Stimulated activated CD4-positive, alpha-beta T cell treated with anti-CD3 and anti-CD28 coated beads, Interleukin-1b, Interleukin-23, amount 100 ng/mL, for 48 hours (primary cell): ENCODE measurements at regions not wholly inside any gene's neighbourhood (a gene's known extent, or its start where the extent isn't known, plus 50 kb on each side); places are given as distances from the start of the nearest gene placed in this dataset.

Source experiments
- DNase-seq: peaks from one replicate; pipeline ENCODE4 v3.0.0-alpha.2; 2020

DNA sequence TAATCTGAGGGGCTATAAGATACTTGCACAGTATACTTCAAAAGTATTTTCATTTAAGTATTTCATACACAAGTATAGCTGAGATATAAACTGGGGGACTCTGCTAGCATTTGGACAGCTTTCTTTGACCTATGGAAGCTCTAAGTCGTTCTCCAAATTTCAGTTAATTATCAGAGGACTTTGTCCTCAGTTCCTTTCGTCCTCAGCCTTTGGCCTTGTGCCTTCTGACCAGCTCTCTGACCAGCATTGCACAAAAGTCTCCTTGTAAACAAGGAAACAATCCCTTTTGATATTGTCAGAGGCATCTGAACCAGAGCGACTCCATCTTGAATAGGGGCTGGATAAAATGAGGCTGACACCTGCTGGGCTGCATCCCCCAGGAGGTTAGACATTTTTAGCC, 464.0 kb upstream of the FAM241A start:
- DNase-seq, result no peak

DNA sequence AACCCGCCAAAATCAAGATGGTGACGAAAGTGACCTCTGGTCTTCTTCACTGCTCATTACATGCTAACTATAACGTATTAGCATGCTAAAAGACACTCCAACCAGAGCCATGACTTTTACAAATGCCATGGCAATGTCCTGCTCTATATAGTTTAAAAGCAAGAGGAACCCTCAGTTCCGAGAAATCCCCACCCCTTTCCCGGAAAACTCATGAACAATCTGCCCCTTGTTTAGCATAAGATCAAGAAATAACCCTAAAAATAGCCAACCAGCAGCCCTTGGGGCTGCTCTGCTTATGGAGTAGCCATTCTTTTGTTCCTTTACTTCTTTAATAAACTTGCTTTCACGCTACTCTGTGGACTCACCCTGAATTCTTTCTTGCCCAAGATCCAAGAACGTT, 463.5 kb upstream of the FAM241A start:
- DNase-seq, result no peak

DNA sequence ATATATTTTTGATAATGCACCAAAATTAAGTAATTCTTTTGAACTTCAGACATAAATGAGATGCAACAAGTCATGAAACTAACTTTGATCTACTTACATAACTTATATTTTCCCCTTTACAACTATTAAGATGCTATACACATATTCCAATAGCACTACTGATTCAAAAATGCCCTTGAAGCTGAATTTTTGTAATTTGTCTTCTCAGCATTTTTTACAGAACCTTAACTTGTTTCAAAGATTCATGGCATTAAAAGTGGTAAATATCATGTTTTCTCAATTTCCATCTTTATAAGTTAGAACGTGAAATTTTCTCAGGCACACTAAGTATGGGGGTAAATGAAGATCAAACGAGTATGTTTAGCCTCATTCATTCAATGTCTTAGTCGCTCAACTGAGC, 460.0 kb upstream of the FAM241A start:
- DNase-seq, result no peak

DNA sequence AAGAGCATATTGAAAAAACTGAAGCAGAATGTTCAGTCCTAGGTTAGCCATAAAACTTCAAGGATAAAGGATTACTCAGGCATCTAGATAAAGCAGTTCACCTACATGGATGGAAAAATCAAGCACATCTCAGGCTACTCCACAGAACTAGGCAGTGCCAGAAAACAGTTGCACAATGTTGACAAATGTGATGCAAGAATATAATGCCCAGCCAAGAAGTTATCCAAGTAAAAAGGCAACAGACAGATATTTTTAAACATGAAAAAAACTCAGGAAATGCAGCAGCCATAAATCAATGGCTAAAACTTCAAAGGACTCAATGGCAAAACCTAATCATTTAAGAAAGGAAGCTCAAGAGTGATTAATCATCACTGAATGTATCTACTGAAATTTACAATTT, 456.0 kb upstream of the FAM241A start:
- DNase-seq, result no peak

- no peak for DNase-seq
These were observed 455.5 kb upstream of the FAM241A start for GRCh38 chr4:111689731-111690130.

DNA sequence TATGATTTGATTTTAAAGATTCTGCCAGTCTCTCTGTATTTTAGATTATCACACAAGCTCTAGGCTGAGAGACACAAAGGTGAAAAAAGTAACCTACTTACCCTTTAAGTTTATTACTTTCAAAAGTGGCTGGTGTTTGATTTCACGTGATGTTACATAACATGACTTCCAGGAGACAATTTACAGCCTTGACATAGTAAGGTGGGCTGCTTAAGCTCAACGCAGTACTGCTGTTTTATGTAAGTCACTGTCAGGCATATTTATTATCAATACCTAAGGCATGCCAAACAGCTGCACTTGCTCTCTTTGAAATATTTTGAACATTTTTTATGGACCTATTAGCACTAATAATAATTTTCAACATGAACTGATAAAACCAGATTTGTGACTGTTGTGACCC, 451.5 kb upstream of the FAM241A start:
- no peak for DNase-seq

GRCh38 chr4:111695677-111696076, 449.6 kb upstream of the FAM241A start:
- DNase-seq, result no peak

DNA sequence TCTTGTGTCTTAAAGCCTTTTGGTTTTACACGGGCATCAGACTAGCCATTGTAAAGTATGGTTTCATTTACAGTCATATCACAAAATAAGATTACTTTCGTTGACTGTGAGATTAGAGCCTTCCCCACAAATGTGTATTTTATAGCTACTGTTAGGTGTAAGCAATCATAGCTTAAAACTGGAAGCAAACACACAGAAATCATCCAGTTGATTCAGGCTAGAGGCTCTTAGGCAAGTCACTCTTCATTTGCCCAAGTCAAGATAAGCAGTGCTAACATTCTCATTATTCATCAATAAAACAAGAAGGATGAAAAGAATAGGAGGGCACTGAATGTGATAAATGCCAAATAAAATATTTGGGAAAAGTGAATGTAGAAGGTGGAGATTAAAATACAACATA, 448.7 kb upstream of the FAM241A start:
- DNase-seq, result no peak

DNA sequence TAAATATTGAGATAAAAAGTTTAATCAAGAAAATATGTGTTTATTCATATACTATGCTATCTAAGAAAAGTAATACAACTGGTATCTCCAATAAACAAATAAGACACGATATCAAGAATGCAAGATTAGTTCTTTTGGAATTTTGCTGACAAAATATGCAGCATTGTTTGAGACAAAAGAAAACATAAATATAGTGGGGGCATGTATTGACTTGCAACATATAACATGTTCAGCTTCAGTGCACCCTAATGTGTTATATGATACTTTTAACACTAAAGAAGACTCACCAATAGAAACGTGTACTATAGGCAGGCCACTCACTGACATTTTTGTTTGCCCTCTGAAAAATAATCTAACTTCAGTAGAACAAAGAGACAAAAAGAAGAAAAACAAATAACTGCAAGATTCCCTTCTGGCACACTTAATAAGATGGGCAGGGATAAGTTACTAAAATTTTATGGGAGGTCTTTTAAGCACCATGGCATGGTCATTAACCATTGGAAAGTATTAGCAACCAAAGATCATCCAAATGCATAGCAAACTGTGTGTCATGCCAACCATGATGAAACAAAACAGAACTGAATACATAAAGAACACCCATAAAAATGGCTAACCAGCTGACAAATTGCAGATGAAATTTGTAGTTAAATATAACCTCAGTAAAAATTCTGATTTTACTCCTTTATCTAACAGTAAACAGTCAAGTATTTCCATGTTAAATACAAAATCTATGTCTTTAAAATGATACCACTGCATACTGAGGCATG, 447.9 kb upstream of the FAM241A start:
- no peak for DNase-seq

DNA sequence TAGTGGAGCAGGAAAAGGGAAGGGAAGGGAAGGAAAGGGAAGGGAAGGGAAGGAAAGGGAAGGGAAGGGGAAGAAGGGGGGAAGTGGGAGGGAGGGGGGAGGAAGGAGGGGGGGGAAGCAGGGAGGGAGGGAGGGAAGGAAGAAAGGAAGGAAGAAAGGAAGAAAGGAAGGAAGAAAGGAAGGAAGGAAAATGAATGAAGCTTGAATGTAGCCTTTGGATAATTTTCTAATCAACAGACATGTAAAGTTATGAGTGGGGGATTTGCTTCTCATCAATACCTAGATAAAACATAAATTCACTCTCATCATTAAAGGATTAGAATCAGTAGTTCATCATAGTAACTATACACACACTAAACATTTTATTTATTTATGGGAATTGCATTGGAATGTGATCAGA, 446.9 kb upstream of the FAM241A start:
- no peak for DNase-seq

- no peak for DNase-seq
These were observed 446.1 kb upstream of the FAM241A start for GRCh38 chr4:111699165-111699564.

DNA sequence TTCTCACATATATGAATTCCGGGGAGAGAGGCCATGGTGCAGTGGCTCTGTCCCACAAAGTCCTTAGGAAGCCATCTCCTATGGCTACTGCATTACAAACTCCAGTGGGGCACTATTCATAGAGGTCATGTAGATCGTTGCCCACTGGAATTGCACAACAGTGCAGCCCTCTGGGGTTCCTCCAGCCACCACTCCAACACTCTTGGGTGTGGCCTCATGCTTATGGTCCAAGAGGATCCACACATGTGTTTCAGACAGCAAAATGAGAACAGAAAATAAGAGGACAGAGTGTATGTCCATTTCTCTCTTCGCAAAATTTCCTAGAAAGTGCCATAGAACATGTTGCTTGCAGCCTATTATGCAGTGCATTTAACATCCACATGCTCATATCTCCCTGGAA, 444.2 kb upstream of the FAM241A start:
- DNase-seq, result no peak

- DNase-seq, result no peak
These were observed 437.8 kb upstream of the FAM241A start for GRCh38 chr4:111707491-111707890.

- no peak for DNase-seq
These were observed 433.1 kb upstream of the FAM241A start for GRCh38 chr4:111712093-111712677.

GRCh38 chr4:111713276-111713675, 432.0 kb upstream of the FAM241A start:
- no peak for DNase-seq

DNA sequence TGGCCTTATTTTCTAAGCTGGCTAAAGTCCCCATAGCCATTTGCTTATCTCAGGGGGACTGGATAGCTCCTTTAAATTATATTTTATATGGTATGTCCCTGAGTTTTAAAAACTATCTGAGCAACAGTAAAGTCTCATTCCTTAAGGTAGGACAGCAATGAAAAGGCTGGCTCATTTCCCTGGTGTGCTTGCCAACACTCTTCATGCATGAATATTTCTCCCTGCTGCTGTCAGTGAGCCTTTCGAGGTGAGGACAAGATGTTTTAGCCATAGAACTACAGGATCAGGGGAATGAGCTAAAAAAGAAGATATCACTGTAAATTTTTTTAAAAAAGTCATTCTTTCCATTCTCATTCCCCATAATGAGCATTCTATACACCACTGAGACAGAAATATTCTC, 427.3 kb upstream of the FAM241A start:
- DNase-seq, result no peak

DNA sequence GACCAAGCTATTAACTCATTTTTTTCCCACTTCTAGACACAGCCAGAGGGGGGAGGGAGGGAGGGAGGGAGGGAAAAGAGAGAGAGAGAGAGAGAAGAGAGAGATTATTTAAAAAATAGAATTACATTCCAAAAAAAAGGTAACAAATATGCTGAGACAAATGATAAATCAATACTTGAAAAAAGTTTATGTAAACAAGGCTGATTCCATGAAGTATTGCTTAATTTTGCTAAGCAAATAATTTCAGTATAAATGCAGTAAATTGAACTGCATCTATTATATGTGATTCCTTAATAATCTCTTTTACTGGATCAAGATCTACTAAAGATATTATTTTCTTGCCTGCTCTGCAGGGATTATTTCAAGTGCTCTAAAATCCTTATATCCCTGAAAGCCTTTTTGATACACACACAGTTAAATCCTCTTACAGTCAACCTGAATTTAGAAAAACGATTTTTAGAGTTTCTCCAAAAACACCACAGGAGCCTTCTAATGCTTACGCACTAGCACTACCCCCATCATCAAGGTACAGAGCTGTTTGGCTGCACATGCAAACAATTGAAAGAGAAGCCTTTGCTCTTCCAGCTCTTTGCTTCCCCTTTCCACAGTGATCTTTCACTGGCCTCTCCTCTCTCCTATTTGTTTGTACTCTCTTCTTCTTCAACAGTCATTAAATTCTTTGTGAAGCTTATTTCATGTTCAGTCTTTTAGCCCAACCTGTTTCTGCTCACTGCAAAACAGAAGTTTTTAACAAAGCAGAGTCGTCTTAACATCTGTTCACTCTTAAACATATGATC, 426.3 kb upstream of the FAM241A start:
- DNase-seq, result no peak

- no peak for DNase-seq
These were observed 424.4 kb upstream of the FAM241A start for GRCh38 chr4:111720866-111721265.

DNA sequence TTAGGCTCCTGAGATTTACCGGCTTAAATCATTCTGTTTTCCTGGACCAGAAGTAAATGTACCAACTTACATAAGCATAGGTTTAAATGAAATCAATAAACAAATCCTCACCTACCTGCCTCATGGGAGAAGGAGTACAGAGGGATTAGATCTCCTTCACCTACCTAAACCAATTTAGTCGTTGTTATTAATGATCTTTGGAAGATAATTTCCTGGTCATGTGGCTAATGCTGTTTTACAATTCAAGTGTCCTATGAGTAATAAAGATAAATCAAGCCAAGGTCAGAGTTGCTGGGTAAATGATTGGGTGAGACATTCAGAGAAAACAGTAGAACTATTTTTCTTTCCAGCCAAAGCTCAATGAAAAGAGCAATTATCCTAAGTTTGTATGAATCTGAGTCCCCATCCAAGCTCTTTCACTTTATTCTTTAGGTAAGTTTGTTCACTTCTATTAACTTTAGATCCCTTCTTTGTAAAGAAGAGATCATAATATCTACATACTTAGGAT, 423.0 kb upstream of the FAM241A start:
- DNase-seq, result no peak

DNA sequence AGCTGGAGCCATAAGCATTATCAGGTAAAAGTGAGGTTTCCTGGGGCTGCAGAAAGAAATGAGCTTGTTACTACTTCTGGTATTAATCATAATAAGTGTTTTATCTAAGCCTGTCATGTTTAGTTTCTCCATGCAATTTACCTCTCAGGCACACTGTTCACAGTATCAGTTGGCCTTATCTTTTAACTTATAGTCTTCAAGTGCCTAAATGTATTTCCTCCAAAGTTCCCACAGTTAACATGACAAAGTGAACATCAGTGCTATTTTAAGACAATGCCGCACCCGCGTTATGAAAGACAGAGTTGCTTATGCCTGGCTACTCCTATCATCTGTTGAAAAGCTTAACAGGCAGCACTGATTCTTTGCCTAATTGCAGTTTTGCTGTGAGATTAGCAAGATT, 408.7 kb upstream of the FAM241A start:
- DNase-seq, result no peak

DNA sequence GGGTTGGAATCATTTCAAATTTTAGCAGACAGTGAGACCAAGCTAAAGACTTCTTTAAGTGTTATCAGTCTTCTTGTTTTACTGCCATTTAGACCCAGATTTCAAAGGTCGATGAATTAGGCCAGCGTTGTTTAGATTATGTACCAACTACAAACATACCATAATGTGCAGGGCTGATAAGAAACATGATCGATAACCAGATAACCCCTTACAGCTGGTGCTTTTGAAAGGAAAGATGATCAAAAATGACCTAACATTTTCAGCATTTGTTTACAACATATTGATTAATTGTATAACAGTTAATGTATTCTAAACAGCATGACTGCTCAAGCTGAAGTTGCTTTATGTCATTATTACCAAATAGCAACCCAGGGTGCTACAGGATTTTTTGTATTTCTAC, 400.4 kb upstream of the FAM241A start:
- DNase-seq, result no peak

GRCh38 chr4:111748157-111748556, 397.1 kb upstream of the FAM241A start:
- no peak for DNase-seq

GRCh38 chr4:111754003-111754402, 391.3 kb upstream of the FAM241A start:
- no peak for DNase-seq

- DNase-seq, result no peak
These were observed 389.7 kb upstream of the FAM241A start for GRCh38 chr4:111755571-111755970.
